NCI-H510A treated with DMSO at 0.1 percent for 48 hours (cell line): ENCODE measurements at regions not wholly inside any gene's neighbourhood (a gene's known extent, or its start where the extent isn't known, plus 50 kb on each side); places are given as distances from the start of the nearest gene placed in this dataset.

ENCODE experiments used
- DNase-seq: peaks from one replicate; lab custom pipeline; 2025; lab: John Stamatoyannopoulos, UW

DNA sequence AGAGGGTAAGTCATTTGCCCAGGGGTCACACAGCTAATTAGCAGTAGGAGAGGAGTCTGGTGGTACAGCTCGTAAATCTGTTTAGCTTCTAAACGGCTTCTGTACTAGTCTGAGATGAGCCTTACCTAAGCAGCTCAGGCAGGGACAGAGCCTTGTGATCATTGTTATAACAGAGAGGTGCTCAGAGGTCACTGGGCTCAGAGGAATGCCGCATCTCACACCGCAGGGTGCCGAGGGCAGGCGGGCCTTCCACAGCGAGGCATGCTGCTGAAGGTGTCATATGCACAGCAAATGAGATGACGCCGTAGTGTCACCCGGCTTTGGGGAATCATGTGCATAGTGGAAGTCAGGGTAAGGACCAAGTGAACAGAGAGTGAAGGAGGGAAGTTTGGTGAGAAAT is 305.2 kb upstream of the FMN2 start:
- no peak for DNase-seq

GRCh38 chr1:239792157-239792556 is 299.5 kb upstream of the FMN2 start:
- DNase-seq: no peak

DNA sequence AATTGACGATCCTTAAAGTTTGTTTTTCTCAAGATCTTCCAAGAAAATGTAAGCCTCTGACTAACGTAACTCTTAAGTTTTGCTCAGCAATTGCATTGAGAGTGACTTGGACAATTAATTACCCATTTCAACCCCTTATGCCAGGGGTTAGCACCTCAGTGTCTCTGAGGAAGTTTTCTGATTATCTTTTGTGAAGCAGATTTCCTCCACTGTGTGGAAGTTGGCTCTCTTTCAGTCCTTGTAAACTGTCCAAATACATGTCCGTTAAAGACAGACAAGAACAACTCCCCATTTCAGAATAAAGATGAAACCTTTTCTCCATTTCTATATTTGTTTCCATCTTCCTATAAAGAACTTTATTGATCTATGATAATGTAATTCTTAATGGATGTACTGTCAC is 296.4 kb upstream of the FMN2 start:
- DNase-seq: no peak

DNA sequence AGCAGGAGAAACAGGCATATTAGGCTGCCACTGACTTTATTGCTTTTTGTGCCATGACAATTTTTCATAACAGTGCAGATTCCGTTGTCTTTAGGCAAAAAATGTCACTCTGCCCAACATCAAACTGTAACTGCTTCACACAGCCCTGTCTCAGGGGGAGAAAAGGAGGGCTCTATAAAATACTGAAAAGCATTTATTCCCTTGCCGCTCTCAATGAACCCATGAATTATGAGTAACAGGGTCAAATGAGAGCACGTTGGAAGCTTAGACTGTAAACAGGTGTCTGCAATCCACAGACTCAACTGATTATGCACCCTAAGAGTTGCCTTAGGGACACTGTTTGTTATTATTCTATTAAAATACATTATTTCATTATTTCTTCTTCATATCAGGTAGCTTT is 292.1 kb upstream of the FMN2 start:
- DNase-seq: no peak

DNA sequence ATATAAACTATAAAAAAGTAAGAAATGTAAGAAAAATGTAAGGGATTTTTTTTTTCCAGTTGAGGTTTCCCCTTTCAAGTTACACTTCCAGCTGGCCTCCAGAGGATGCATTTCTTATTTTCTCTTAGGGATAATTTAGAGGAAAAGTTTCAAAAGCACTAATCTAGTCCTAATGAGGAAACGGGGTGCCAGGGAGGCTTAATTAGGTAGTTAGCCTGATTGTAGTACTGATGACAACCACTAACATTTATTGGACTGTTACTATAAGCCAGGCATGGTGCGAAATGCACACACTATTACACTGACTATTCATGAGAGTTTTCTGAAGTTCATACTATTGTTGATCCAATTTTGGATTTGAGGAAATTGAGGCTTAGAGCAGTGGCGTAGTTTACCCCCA is 290.8 kb upstream of the FMN2 start:
- no peak for DNase-seq

GRCh38 chr1:239802275-239802674 is 289.4 kb upstream of the FMN2 start:
- DNase-seq: no peak

GRCh38 chr1:239803781-239804180 is 287.9 kb upstream of the FMN2 start:
- no peak for DNase-seq

DNA sequence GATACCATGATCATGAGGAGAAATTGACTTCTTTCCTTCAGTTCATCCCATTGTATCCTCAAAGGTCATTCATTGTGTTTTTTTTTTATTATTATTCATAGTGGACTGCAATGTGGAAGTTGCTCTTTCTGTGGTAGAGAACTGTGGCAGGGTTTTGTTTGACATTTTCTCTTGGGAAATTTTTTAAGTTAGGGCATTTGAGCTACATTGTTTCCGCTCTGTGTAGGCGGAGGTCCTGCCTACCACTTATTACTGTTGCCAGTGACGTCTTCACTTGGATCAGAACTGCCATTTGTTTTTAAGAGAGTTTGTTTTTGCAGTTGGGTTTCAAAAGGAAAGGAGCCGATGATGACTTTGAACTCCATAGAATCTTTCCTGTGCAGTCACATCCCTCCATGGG is 287.4 kb upstream of the FMN2 start:
- DNase-seq: no peak

- DNase-seq: no peak
Measured at GRCh38 chr1:239805042-239805441, 286.6 kb upstream of the FMN2 start.

DNA sequence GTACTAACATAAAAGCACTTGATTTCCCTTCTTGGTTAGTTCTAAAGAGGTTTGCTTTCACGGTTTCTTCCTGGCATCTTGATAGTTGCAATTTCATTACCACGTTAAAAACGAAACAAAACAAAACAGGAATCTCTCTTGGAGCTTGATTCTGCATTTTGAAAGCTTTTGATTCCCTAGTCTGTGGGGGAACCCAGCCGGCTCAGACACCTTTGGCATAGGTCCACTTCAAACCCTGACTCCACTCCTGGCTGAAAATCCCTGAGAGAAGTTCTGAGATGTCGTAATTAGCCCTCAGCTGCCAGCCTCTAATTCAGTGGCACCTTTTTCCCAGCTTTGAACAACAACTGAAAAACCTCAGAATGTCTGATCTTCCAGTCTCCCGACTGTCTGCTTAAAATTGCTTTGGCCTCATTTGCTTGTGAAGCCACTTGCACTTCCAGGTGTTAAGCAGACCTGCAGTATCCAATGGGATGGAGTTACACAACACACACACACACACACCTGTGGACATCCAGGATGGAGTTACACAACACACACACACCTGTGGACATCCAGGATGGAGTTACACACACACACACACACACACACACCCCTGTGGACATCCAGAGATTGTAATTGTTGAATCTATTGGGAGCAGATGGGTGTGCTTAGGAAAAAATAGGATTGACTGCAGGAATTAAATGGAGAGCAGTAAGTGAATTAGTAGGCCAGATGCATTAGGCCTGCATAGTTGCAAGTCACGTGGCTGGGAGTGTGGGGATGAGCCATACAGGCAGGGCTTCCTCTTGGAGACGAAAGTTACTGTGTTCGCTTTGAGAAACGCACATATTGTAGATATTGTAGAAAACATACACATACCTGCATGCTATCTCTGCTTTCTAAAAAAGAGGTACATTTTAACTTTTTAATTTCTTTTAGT is 285.6 kb upstream of the FMN2 start:
- DNase-seq: no peak

DNA sequence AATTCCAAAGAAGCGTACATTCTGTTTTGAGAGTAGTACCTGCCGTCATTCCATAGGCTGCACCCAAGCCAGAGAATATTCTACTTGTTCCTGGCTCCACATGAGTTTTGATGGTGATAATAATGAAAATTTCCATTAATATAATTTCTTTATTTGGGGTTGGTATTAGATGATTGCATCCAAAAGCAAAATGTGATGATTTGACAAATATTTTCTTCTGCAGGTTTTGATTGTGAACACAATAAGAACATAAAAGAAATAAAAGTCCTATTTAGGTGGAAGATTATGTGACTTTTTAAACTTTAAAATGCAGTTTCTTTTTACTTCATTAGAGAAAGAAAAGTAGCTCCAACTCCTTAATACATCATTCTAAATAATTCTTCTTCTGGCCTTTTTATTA is 284.8 kb upstream of the FMN2 start:
- no peak for DNase-seq

- no peak for DNase-seq
Measured at GRCh38 chr1:239807361-239807760, 284.3 kb upstream of the FMN2 start.

- DNase-seq: no peak
Measured at GRCh38 chr1:239810061-239810481, 281.6 kb upstream of the FMN2 start.

GRCh38 chr1:239811211-239811885 is 280.3 kb upstream of the FMN2 start:
- DNase-seq: no peak

- DNase-seq: no peak
Measured at GRCh38 chr1:239812580-239812979, 279.1 kb upstream of the FMN2 start.

- no peak for DNase-seq
Measured at GRCh38 chr1:239814306-239814881, 277.3 kb upstream of the FMN2 start.

GRCh38 chr1:239815074-239815473 is 276.6 kb upstream of the FMN2 start:
- no peak for DNase-seq

DNA sequence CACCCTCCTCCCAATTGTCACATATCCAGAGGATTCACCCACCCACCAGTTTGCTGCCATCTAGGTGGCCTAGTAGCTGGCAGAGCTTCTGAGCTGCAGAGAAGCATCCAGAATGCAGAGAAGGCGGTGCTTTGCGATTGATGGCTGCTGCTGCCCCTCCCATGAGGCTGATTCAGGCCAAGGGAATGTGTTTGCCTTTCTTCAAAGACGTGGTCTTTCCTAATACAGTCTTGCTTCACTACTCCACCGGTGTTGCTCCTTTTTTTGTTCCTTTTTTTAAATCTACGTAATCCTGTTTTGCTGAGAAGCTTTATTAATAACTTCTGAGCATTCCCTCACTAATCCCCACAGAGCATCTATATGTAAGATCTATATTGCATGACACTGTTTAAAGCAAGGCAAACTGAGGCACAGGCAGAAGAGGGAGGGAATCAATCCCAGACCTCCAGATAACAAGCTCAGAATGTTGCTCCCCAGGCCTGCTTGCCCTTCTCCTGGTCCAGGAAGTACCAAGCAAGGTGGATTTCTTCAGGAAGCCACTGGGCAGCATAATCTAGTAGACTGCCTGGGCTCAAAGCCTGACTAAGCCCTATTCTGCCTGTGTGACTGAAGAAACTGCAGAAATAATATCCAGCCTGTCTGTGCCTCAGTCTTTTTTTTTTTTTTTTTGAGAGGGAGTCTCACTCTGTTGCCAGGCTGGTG is 275.5 kb upstream of the FMN2 start:
- no peak for DNase-seq

DNA sequence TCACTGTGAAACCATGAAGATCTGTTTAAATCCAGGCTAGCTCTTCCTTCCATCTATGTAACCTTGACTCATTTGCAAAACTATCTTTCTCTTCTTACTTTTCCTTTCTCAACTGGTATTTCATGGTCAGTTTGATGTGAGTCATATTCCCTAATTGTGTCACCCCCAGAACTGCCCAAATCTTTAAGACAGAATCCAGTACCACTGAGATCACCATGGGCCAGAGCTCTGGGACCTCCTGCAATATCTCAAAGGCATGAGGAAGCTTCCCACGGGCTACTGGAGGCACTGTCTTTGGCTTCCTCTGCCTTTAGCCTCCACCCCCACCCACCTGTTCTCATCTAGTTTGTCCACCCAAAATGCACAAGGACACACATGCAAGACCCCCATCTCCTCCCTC is 274.4 kb upstream of the FMN2 start:
- DNase-seq: no peak

GRCh38 chr1:239817801-239818200 is 273.9 kb upstream of the FMN2 start:
- DNase-seq: no peak

DNA sequence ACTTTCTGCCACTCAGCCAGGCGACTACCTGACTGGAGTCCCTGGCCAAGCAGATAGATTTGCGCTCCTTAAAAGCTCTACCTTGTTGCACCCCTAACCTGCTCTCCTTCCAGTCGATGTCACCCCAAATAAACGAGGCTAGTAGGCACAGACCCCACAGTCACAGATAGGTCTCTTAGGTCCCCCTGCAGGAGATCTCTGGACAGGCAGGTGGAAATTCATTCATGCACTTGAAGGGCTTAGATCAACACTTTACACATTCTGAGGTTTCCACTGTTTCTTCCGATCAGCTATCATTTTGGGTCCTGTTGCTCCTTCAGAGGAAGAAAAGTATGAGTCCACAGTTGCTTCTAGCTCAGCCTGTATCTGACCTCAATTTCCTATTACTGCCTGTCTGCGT is 272.6 kb upstream of the FMN2 start:
- no peak for DNase-seq

DNA sequence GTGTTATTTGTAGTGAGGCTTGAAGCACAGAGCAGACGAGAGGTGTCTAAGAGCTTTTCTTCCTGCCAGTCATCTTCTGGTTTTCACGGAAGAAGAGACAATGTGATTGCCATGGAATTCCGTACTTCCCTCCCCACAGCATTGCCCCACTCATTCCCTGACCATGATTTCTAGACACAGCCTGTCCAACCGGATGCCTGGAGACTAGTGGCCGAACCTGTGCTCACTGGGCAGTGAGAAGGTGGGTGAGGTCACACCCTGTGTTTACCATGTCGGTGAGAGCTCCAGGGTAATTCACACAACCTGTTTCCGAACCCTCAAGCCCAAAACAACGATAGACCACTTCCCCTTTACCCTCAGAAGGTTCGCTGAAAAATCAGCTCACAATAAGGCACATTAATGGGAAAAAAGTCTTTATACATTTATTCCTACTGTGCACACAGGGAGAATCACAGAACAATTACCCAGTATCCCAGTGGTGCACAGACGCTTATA is 271.9 kb upstream of the FMN2 start:
- no peak for DNase-seq
